ENCODE measurements at regions not wholly inside any gene's neighbourhood (a gene's known extent, or its start where the extent isn't known, plus 50 kb on each side); places are given as distances from the start of the nearest gene placed in this dataset.

- TF ChIP-seq POLR2A (IDR thresholded peaks at IDR 0.05) (no peak), CTCF (IDR thresholded peaks at IDR 0.05) (peak in 3 of 4 donors; percentile 58 to 81 (median 69))
These were observed 85.7 kb upstream of the FOXC1 start for GRCh38 chr6:1524040-1524480.
